ENCODE measurements at regions not wholly inside any gene's neighbourhood (a gene's known extent, or its start where the extent isn't known, plus 50 kb on each side); places are given as distances from the start of the nearest gene placed in this dataset.

GRCh38 chr5:111655169-111655924 lies 101.6 kb downstream of the NREP start:
- Histone ChIP-seq H3K27me3 (ENCODE audit: insufficient read depth, low read length) (no peaks in the 10 kb centered on the region), H3K27ac (ENCODE audit: low read depth, low read length) (no peak overlapping the region), H3K4me1 (ENCODE audit: control insufficient read depth, insufficient read depth, low read length, unreplicated experiment) (peaks cover 5% of the 10 kb centered on the region), H3K79me2 (ENCODE audit: control insufficient read depth, insufficient read depth, low read length, unreplicated experiment) (no peaks in the 10 kb centered on the region), H3K36me3 (ENCODE audit: insufficient read depth, low read length) (no peaks in the 10 kb centered on the region), H2AFZ (ENCODE audit: low read length, unreplicated experiment) (no peak overlapping the region), H3K4me3 (ENCODE audit: low read depth, low read length) (no peak overlapping the region)

GRCh38 chr5:111653408-111653807 lies 103.6 kb downstream of the NREP start:
- Histone ChIP-seq H3K27me3 (ENCODE audit: insufficient read depth, low read length) (no peaks in the 10 kb centered on the region), H3K79me2 (ENCODE audit: control insufficient read depth, insufficient read depth, low read length, unreplicated experiment) (no peaks in the 10 kb centered on the region), H2AFZ (ENCODE audit: low read length, unreplicated experiment) (no peak overlapping the region), H3K4me1 (ENCODE audit: control insufficient read depth, insufficient read depth, low read length, unreplicated experiment) (peaks cover 5% of the 10 kb centered on the region), H3K36me3 (ENCODE audit: insufficient read depth, low read length) (no peaks in the 10 kb centered on the region), H3K4me3 (ENCODE audit: low read depth, low read length) (no peak overlapping the region), H3K27ac (ENCODE audit: low read depth, low read length) (no peak overlapping the region)

- no peaks in the 10 kb centered on the region for H3K79me2 ChIP-seq (ENCODE audit: control insufficient read depth, insufficient read depth, low read length, unreplicated experiment)
- H3K4me3 ChIP-seq (ENCODE audit: low read depth, low read length): no peak overlapping the region
- no peaks in the 10 kb centered on the region for H3K36me3 ChIP-seq (ENCODE audit: insufficient read depth, low read length)
- no peaks in the 10 kb centered on the region for H3K27me3 ChIP-seq (ENCODE audit: insufficient read depth, low read length)
- H3K4me1 ChIP-seq (ENCODE audit: control insufficient read depth, insufficient read depth, low read length, unreplicated experiment): no peaks in the 10 kb centered on the region
- no peak overlapping the region for H3K27ac ChIP-seq (ENCODE audit: low read depth, low read length)
- H2AFZ ChIP-seq (ENCODE audit: low read length, unreplicated experiment): no peak overlapping the region
Observed at GRCh38 chr5:111649516-111649915, 107.5 kb downstream of the NREP start.

- Histone ChIP-seq H3K27ac (ENCODE audit: low read depth, low read length) (no peak overlapping the region), H3K4me3 (ENCODE audit: low read depth, low read length) (no peak overlapping the region), H3K36me3 (ENCODE audit: insufficient read depth, low read length) (no peaks in the 10 kb centered on the region), H3K27me3 (ENCODE audit: insufficient read depth, low read length) (no peaks in the 10 kb centered on the region), H3K79me2 (ENCODE audit: control insufficient read depth, insufficient read depth, low read length, unreplicated experiment) (no peaks in the 10 kb centered on the region), H2AFZ (ENCODE audit: low read length, unreplicated experiment) (no peak overlapping the region), H3K4me1 (ENCODE audit: control insufficient read depth, insufficient read depth, low read length, unreplicated experiment) (peaks cover 6% of the 10 kb centered on the region)
Observed at GRCh38 chr5:111645303-111645838, 111.6 kb downstream of the NREP start.

GRCh38 chr5:111643499-111643898 lies 113.5 kb downstream of the NREP start:
- no peak overlapping the region for H3K27ac ChIP-seq (ENCODE audit: low read depth, low read length)
- no peak overlapping the region for H3K4me3 ChIP-seq (ENCODE audit: low read depth, low read length)

GRCh38 chr5:111641533-111642233 lies 115.3 kb downstream of the NREP start:
- Histone ChIP-seq H3K4me3 (ENCODE audit: low read depth, low read length) (no peak overlapping the region), H3K79me2 (ENCODE audit: control insufficient read depth, insufficient read depth, low read length, unreplicated experiment) (no peaks in the 10 kb centered on the region), H3K36me3 (ENCODE audit: insufficient read depth, low read length) (no peaks in the 10 kb centered on the region), H3K4me1 (ENCODE audit: control insufficient read depth, insufficient read depth, low read length, unreplicated experiment) (peaks cover 6% of the 10 kb centered on the region), H2AFZ (ENCODE audit: low read length, unreplicated experiment) (no peak overlapping the region), H3K27me3 (ENCODE audit: insufficient read depth, low read length) (no peaks in the 10 kb centered on the region), H3K27ac (ENCODE audit: low read depth, low read length) (peak overlapping the region; percentile 61)

More at GRCh38 chr5:111643499-111643898, 113.5 kb downstream of the NREP start:
- H3K79me2 ChIP-seq (ENCODE audit: control insufficient read depth, insufficient read depth, low read length, unreplicated experiment): no peaks in the 10 kb centered on the region
- no peaks in the 10 kb centered on the region for H3K36me3 ChIP-seq (ENCODE audit: insufficient read depth, low read length)
- no peaks in the 10 kb centered on the region for H3K27me3 ChIP-seq (ENCODE audit: insufficient read depth, low read length)
- no peak overlapping the region for H2AFZ ChIP-seq (ENCODE audit: low read length, unreplicated experiment)
- peaks cover 6% of the 10 kb centered on the region for H3K4me1 ChIP-seq (ENCODE audit: control insufficient read depth, insufficient read depth, low read length, unreplicated experiment)

GRCh38 chr5:111639912-111640311 lies 117.1 kb downstream of the NREP start:
- Histone ChIP-seq H2AFZ (ENCODE audit: low read length, unreplicated experiment) (no peak overlapping the region), H3K27ac (ENCODE audit: low read depth, low read length) (no peak overlapping the region), H3K79me2 (ENCODE audit: control insufficient read depth, insufficient read depth, low read length, unreplicated experiment) (no peaks in the 10 kb centered on the region), H3K4me1 (ENCODE audit: control insufficient read depth, insufficient read depth, low read length, unreplicated experiment) (peaks cover 6% of the 10 kb centered on the region), H3K27me3 (ENCODE audit: insufficient read depth, low read length) (no peaks in the 10 kb centered on the region), H3K36me3 (ENCODE audit: insufficient read depth, low read length) (no peaks in the 10 kb centered on the region), H3K4me3 (ENCODE audit: low read depth, low read length) (no peak overlapping the region)

GRCh38 chr5:111636736-111637135 lies 120.3 kb downstream of the NREP start:
- H3K27ac ChIP-seq (ENCODE audit: low read depth, low read length): no peak overlapping the region
- no peaks in the 10 kb centered on the region for H3K27me3 ChIP-seq (ENCODE audit: insufficient read depth, low read length)
- H3K4me1 ChIP-seq (ENCODE audit: control insufficient read depth, insufficient read depth, low read length, unreplicated experiment): peaks cover 1% of the 10 kb centered on the region
- H3K79me2 ChIP-seq (ENCODE audit: control insufficient read depth, insufficient read depth, low read length, unreplicated experiment): no peaks in the 10 kb centered on the region
- no peak overlapping the region for H2AFZ ChIP-seq (ENCODE audit: low read length, unreplicated experiment)
- no peaks in the 10 kb centered on the region for H3K36me3 ChIP-seq (ENCODE audit: insufficient read depth, low read length)
- H3K4me3 ChIP-seq (ENCODE audit: low read depth, low read length): no peak overlapping the region

GRCh38 chr5:111635916-111636570 lies 121.0 kb downstream of the NREP start:
- Histone ChIP-seq H3K27me3 (ENCODE audit: insufficient read depth, low read length) (no peaks in the 10 kb centered on the region), H3K4me3 (ENCODE audit: low read depth, low read length) (no peak overlapping the region), H3K4me1 (ENCODE audit: control insufficient read depth, insufficient read depth, low read length, unreplicated experiment) (no peaks in the 10 kb centered on the region), H3K27ac (ENCODE audit: low read depth, low read length) (no peak overlapping the region), H3K79me2 (ENCODE audit: control insufficient read depth, insufficient read depth, low read length, unreplicated experiment) (no peaks in the 10 kb centered on the region), H3K36me3 (ENCODE audit: insufficient read depth, low read length) (no peaks in the 10 kb centered on the region), H2AFZ (ENCODE audit: low read length, unreplicated experiment) (no peak overlapping the region)

GRCh38 chr5:111635151-111635902 lies 121.7 kb downstream of the NREP start:
- H3K27me3 ChIP-seq (ENCODE audit: insufficient read depth, low read length): no peaks in the 10 kb centered on the region
- H3K79me2 ChIP-seq (ENCODE audit: control insufficient read depth, insufficient read depth, low read length, unreplicated experiment): no peaks in the 10 kb centered on the region
- no peaks in the 10 kb centered on the region for H3K4me1 ChIP-seq (ENCODE audit: control insufficient read depth, insufficient read depth, low read length, unreplicated experiment)
- no peak overlapping the region for H2AFZ ChIP-seq (ENCODE audit: low read length, unreplicated experiment)
- H3K4me3 ChIP-seq (ENCODE audit: low read depth, low read length): no peak overlapping the region
- no peaks in the 10 kb centered on the region for H3K36me3 ChIP-seq (ENCODE audit: insufficient read depth, low read length)
- H3K27ac ChIP-seq (ENCODE audit: low read depth, low read length): no peak overlapping the region

All from ACC112 (cell line).